SH-SY5Y (cell line): ENCODE measurements at regions not wholly inside any gene's neighbourhood (a gene's known extent, or its start where the extent isn't known, plus 50 kb on each side); places are given as distances from the start of the nearest gene placed in this dataset.

Source experiments
- GATA2 ChIP-seq: IDR thresholded peaks from 2 replicates; pipeline ENCODE4 v1.6.1; 2011; ENCODE audit warnings: mild to moderate bottlenecking, low read depth, low read length
- GATA3 ChIP-seq: IDR thresholded peaks from 2 replicates; pipeline ENCODE4 v1.6.1; 2011; ENCODE audit warnings: low read depth, mild to moderate bottlenecking, low read length, moderate library complexity

DNA sequence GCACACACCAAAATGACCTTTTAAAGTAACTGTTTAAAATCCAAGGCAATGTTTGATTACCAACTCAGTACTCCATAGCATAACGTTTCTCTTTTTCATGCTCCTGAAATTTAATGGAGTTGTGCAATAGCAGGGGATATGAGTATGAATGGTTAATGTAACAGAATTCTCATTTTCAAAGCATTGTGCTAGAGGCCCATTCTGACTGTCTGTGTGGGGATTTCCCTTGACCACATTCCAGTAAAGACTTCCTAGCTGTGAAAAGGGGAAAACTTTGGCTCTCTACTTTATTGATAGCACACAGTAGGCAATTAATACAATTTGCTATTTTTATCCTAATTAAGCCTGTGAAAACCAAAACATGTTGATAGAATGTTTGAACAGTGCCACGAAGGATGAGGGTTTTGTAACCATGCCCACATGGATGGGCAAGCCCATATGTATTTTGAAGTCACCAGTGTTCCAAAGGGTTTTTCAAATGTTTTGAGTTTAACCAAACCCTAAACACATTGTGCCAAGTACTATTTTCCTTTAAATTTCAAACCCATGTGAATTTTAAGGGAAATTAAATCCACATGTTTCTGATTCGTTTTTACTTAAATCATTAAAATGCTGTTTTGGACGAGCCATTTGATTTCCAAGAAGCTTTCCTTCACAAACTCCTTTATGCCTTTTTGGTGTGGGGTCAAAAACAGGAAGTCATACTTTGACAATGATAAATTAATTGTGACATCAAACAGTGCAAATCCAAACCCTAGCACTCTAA is 261.2 kb downstream of the SHOX2 start:
- TF ChIP-seq GATA3, result no peak

DNA sequence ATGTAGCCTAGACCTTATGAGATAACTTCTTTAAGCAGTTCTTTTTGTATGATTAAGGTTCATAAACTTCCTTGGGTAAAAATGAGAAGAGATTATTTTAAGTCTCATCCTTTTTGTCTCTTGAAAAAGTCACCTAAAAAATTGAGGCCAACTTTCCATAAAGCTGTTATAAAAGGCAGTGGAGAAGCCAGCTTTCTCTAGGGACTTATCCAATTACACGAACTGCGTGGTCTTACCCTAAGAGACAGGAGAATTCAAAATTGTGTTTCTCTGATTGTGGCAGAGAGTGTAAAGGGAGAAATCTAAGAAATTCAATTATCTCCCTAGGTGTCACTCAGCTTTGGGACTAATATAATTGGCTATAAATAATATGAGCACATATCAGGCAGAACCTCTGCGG is 262.0 kb downstream of the SHOX2 start:
- TF ChIP-seq GATA2 (no peak), GATA3 (no peak)

- TF ChIP-seq GATA2, result no peak
- no peak for TF ChIP-seq GATA3
Measured at GRCh38 chr3:157841029-157841428, 265.2 kb downstream of the SHOX2 start.

DNA sequence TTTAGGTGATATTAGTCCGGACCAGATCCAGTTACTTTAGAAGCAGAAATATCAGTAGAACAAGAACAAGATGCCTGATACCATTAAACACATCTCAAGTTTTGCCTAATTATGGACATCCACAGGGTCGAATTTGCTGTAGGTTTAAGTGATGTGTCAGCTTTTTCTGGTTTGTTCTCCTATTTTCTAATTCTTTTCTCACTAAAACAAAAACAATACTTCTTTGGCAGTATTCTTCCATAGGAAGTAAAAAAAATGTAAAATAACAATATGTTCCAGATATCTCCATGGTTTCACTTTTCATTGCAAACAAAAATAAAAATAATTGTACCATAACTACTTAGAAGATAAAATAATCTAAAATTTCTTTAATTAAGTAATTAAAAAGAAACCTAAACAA is 265.7 kb downstream of the SHOX2 start:
- TF ChIP-seq GATA2 (no peak), GATA3 (no peak)

- no peak for TF ChIP-seq GATA3
- TF ChIP-seq GATA2, result no peak
Measured at GRCh38 chr3:157838457-157838856, 267.8 kb downstream of the SHOX2 start.

DNA sequence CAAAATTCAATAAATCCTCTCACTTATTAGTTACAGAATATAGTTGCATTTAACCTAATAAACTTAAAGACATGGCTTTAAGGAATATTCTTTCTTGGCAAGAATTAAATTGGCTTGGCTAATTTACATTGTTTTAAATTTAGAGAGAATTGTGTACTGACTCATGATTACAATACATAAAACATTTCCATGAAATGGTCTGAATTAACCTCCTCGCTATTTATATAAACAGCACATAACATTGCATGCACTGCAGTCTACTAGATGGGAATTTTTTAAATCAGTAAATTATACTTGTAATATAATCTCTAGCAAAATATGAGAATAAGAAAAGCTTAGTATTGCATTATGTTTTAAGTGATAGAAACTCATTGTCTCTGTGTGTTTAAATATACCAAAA is 268.9 kb downstream of the SHOX2 start:
- no peak for TF ChIP-seq GATA3

DNA sequence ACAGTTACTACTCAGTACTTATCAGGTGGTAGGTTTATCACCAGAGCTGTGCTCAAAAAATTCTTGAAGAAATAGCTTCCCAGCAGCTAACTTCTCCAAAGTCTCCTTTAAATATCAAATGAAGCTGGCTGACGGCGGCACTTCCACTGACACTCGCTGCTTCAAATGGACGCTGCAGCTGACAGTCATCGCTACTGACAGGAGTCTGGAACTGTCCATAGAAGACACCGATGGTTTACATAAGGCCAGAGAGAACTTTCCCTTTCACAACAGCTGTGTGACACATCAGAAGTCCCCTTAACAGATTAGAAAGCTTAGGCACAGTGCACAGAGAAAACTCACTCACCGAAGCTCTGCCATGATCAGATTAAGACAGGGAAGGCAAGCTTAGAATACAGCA is 270.2 kb downstream of the SHOX2 start:
- TF ChIP-seq GATA3, result no peak
- no peak for TF ChIP-seq GATA2

GRCh38 chr3:157832588-157832987 is 273.6 kb downstream of the SHOX2 start:
- no peak for TF ChIP-seq GATA3
- TF ChIP-seq GATA2, result no peak

DNA sequence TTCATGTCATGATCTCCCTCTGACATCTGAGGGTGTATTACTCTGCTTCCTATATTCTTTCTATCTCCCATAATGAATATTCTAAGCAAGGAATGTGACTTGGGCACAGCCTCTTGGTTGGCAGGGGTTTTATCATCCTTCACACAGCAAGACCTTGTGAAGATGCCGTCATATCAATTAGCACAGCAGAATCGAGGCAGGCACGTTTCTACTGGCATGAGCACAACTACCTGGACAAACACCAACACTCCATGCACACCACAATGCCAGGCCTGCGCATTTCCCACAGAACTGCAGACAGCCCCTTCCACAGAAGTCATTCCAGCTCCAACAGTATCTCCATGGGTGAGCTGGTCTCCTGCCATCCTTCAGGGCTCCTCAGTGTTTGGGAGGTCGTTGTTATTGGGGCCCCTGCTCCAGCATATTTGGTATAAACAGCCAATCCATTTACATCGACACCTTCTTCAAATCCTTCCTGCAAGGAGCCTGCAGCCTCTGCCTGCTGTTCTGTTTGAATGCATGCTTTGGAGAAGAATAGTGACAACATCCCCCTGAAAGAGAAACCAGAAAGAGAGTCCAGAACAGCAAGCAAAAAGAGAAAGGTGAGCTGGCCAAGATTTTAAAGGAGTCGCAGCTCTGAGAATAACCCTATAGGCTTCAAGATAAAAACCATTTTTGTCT is 275.5 kb downstream of the SHOX2 start:
- TF ChIP-seq GATA2 (no peak), GATA3 (no peak)

DNA sequence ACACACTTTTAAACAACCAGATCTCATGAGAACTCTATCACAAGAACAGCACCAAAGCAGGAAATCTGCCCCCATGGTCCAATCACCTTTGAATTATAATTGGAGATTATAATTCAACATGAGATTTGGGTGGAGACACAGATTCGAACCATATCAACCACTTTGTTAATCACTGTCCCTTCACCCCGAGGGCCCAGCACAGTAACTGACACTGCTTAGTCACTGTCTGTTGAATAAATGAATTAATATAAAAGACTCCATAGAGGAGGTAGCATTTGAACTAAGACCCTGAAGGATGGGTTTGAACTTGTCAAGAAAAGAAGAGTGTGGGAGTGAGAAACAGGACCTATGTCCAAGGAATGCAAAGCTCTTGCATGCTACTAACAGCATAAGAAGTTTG is 276.4 kb downstream of the SHOX2 start:
- TF ChIP-seq GATA2, result no peak
- no peak for TF ChIP-seq GATA3

DNA sequence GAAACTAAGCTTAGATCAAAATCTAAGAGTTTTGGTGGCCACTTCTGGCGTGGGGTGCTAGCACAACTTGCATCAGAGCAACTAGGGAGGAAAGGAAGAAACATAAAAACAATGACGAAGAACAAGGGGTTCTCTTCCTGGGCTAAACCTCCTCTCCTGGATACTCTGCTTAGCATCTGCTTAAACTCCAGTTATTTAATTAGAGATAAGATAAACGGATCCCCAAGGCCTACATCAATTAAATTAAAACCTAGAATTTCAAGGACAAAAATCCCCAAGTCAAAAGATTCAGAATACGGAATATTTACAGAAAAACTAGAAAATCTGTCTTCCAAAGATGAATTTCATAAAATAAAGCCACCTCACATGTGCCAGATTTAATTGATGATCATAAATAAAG is 281.9 kb downstream of the SHOX2 start:
- no peak for TF ChIP-seq GATA2
- TF ChIP-seq GATA3, result no peak

DNA sequence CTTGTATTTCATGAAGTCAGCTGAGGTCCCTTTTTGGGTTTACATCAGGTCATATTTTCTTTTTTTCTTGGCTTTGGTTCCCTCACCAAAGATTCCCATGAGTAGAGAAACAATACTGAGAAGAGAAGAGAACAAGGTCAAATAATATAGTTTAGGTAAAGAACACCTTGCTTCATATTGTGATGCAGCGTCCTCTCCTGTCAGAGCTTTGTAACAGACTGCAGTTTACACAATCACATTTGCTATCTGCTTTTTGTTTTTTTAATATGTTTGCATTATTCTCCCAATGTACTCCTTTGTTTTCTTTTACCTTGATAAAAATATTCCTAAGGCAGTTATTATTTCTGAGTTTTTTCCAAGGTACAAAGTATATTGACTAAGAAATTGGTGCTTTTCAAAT is 283.2 kb downstream of the SHOX2 start:
- TF ChIP-seq GATA2 (no peak), GATA3 (no peak)

- no peak for TF ChIP-seq GATA3
- no peak for TF ChIP-seq GATA2
Measured at GRCh38 chr3:157820157-157820517, 286.1 kb downstream of the SHOX2 start.

DNA sequence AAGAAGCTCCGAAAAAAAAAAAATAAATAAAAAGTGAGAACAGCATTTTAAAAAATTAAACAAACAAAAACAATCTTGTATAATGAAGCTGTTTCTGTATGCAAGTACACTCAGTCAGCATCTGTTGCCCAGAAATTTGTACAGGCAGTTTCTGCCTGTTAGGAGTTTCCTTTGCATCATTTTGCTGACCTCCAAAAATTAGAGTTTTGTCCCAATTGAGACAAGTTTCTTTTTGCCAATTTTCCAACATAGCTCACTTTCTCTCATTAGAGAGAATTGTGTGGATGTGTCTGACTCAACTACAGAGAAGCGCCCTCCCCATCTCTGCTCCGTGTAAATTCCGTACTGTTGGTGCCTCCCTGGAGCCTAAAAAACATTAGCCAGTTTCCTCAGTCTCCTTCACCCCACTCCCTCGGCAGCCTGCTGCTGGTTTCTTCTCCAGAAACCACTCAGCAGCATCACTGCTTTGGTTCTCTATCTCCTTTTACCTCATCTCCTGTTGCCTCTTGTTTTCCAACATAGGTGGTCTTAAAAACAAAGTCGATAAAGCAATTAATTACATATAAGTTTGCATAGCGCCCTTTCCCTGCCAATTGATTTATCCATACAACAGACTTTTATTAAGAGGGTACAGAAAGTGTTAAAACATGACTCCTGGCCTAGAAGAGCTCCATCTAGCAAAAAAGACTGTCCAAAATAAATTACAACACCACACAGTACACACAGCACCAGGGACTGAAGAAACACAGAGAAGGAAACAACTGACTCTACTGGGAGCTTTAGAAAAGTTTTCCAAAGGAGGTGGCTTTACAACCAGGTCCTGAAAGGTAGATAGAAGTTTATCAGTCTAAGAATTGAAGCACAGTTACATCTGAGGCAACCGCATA is 286.7 kb downstream of the SHOX2 start:
- TF ChIP-seq GATA2 (no peak), GATA3 (no peak)

DNA sequence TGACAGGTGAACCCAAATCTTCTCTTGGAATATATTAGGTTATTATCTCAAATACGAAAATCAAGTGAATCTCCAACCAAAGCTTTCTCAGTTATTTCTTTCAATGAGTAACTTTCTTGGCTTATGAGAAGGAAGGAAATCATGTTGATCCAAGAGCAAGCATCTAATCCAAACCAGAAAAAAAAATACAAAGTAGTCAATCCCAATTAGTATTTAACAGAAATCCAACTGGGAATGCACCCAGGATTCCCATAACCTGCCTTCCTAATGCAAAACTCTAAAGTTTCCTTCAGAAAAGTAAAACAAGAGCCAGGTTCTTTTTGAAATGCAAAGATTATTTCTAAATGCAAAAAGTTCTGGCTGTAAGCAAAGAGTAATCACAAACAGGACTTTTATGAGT is 289.3 kb downstream of the SHOX2 start:
- no peak for TF ChIP-seq GATA2
- TF ChIP-seq GATA3, result no peak
